Endothelial cell of umbilical vein (primary cell): ENCODE measurements at regions not wholly inside any gene's neighbourhood (a gene's known extent, or its start where the extent isn't known, plus 50 kb on each side); places are given as distances from the start of the nearest gene placed in this dataset.
"Not testable (repeated sequence)": the region's sequence is repeated elsewhere in the genome, so short reads cannot be mapped to it uniquely, and the experiment has no call there.

Experiments used
- BruUV-seq: library from RNA; stranded (reverse); fragments of 400-500 nt; replicated peaks from 2 replicates; lab custom pipeline; 2021; lab: Mats Ljungman, UMichigan
- CTCF ChIA-PET: fragments of 300-600, 350-600 bp; sonication (Branson Sonifier 250); formaldehyde crosslinking; loops from one replicate; lab custom pipeline; 2021; ENCODE audit warnings: antibody characterized with exemption, inconsistent platforms; lab: Charles Lee
- POLR2A ChIA-PET: fragments of 300-600, 350-600 bp; sonication (Branson Sonifier 250); formaldehyde crosslinking; loops from one replicate; lab custom pipeline; 2021; ENCODE audit warnings: antibody characterized with exemption, inconsistent platforms; lab: Charles Lee
- DNase-seq: peaks from one replicate; pipeline ENCODE4 v3.0.0-alpha.2; 2011; ENCODE audit warnings: low read depth, low spot score
- FAIRE-seq: peaks from 2 replicates; lab custom pipeline; 2011; peaks lifted over from hg19 to GRCh38; lab: Jason Lieb, UNC
- H2AFZ ChIP-seq: 2 replicates; pipeline ENCODE4 v1.6.0; 2012; ENCODE audit warnings: low read depth, low read length, control low read depth, inconsistent platforms
- H3K27ac ChIP-seq: 2 replicates; pipeline ENCODE4 v1.5.1; 2011; ENCODE audit warnings: low read depth, mild to moderate bottlenecking, control low read depth, low read length, moderate library complexity; ENCODE audit not compliant: insufficient read depth
- H3K27me3 ChIP-seq, 2 experiments: 2 replicates each; pipeline versions ENCODE4 v1.6.0 to v1.6.1; 2011; ENCODE audit warnings: low read length in 2 of 2, mixed read lengths in 1 of 2; ENCODE audit not compliant: control insufficient read depth in 2 of 2, insufficient read depth in 2 of 2
- H3K36me3 ChIP-seq, 2 experiments: 2 replicates in 1 of 2; 3 replicates in 1 of 2; pipeline ENCODE4 v1.5.1; 2011; ENCODE audit warnings: low read length in 2 of 2, mild to moderate bottlenecking in 1 of 2, moderate library complexity in 1 of 2; ENCODE audit not compliant: control insufficient read depth in 2 of 2, insufficient read depth in 2 of 2; ENCODE audit errors: extremely low read depth in 1 of 2
- H3K4me1 ChIP-seq: 3 replicates; pipeline ENCODE4 v1.5.1; 2011; ENCODE audit warnings: mild to moderate bottlenecking, low read length; ENCODE audit not compliant: control insufficient read depth, insufficient read depth; ENCODE audit errors: extremely low read depth
- H3K4me2 ChIP-seq: 2 replicates; pipeline ENCODE4 v1.6.1; 2011; ENCODE audit warnings: low read length, control low read depth, mixed read lengths; ENCODE audit not compliant: insufficient read depth
- H3K4me3 ChIP-seq, 3 experiments: fragments of 200-600 bp in 1 of 3; sonication (generic), shearing (Covaris generic) in 1 of 3; replicated peaks in 1 of 3; 2 replicates each; pipeline ENCODE4 v1.5.1; 2011 to 2016; ENCODE audit warnings: control low read depth in 3 of 3, low read length in 3 of 3, mild to moderate bottlenecking in 2 of 3, inconsistent platforms in 1 of 3, low read depth in 1 of 3, moderate library complexity in 1 of 3; ENCODE audit not compliant: insufficient read depth in 1 of 3
- H3K79me2 ChIP-seq: 2 replicates; pipeline ENCODE4 v1.6.0; 2012; ENCODE audit warnings: low read length, inconsistent platforms; ENCODE audit not compliant: control insufficient read depth, insufficient read depth
- H3K9ac ChIP-seq: replicated peaks from 2 replicates; pipeline ENCODE3; 2011; ENCODE audit warnings: low read length, control low read depth; ENCODE audit not compliant: insufficient read depth; ENCODE audit errors: extremely low read depth
- H3K9me1 ChIP-seq: replicated peaks from 3 replicates; pipeline ENCODE4 v1.6.0; 2011; ENCODE audit warnings: mild to moderate bottlenecking, low read length; ENCODE audit not compliant: control insufficient read depth, insufficient read depth; ENCODE audit errors: extremely low read depth
- H3K9me3 ChIP-seq: replicated peaks from 2 replicates; pipeline ENCODE4 v1.5.1; 2012; ENCODE audit warnings: low read length, inconsistent platforms; ENCODE audit not compliant: control insufficient read depth, insufficient read depth
- H4K20me1 ChIP-seq: replicated peaks from 2 replicates; pipeline ENCODE3; 2011; ENCODE audit warnings: mild to moderate bottlenecking, low read length; ENCODE audit not compliant: control insufficient read depth, insufficient read depth; ENCODE audit errors: extremely low read depth
- CTCF ChIP-seq, 2 donors: IDR thresholded peaks; 1 replicate in 1 of 2; 2 replicates in 1 of 2; pipeline ENCODE4 v1.5.1; 2011; ENCODE audit warnings: low read length in 2 of 2, mild to moderate bottlenecking in 2 of 2, moderate library complexity in 2 of 2, control low read depth in 1 of 2, inconsistent platforms in 1 of 2, low read depth in 1 of 2; ENCODE audit not compliant: insufficient read depth in 1 of 2; ENCODE audit errors: extremely low read depth in 1 of 2
- EZH2 ChIP-seq: IDR thresholded peaks from 2 replicates; pipeline ENCODE4 v1.6.1; 2012; ENCODE audit warnings: borderline replicate concordance, low read depth, mild to moderate bottlenecking, moderate library complexity, low read length, inconsistent platforms; ENCODE audit not compliant: severe bottlenecking
- FOS ChIP-seq: IDR thresholded peaks from 2 replicates; pipeline ENCODE4 v1.6.1; 2011; ENCODE audit warnings: mild to moderate bottlenecking, low read length, moderate library complexity, borderline replicate concordance; ENCODE audit not compliant: insufficient read depth
- GATA2 ChIP-seq: IDR thresholded peaks from 2 replicates; pipeline ENCODE4 v1.7.0; 2011; ENCODE audit warnings: low read depth, mild to moderate bottlenecking, moderate library complexity, mixed read lengths, low read length; ENCODE audit not compliant: insufficient read length, insufficient read depth
- JUN ChIP-seq: IDR thresholded peaks from 2 replicates; pipeline ENCODE4 v1.6.1; 2011; ENCODE audit warnings: borderline replicate concordance, low read depth; ENCODE audit not compliant: insufficient read length, insufficient read depth
- MAX ChIP-seq: IDR thresholded peaks from 2 replicates; pipeline ENCODE4 v1.6.1; 2011; ENCODE audit not compliant: insufficient read depth, insufficient read length
- MYC ChIP-seq: IDR thresholded peaks from one replicate; pipeline ENCODE4 v1.6.1; 2011; ENCODE audit warnings: mild to moderate bottlenecking, low read depth, low read length
- POLR2A ChIP-seq: IDR thresholded peaks from 2 replicates; pipeline ENCODE4 v1.6.1; 2012; ENCODE audit warnings: low read depth, mild to moderate bottlenecking, control low read depth, low read length
- POLR2AphosphoS5 ChIP-seq: IDR thresholded peaks from 2 replicates; pipeline ENCODE4 v1.6.1; 2012; ENCODE audit warnings: low read depth, mild to moderate bottlenecking, control low read depth, low read length, moderate library complexity; ENCODE audit not compliant: insufficient read depth
- dilution Hi-C: fragments of 300-500 bp; cut with MboI; formaldehyde crosslinking; loops from one replicate; pipeline ENCODE4 v1.15.0; 2019; ENCODE audit warnings: low sequenced_read_pairs; ENCODE audit not compliant: extremely low pct_ligation_motif_present
- intact Hi-C: fragments of 100-400 bp; cut with micrococcal nuclease; formaldehyde crosslinking; loops from one replicate; pipeline ENCODE4 v1.10.0; 2022

GRCh38 chr4:121583396-121583795, 113.4 kb downstream of the ANXA5 start:
- Histone ChIP-seq H3K9me1 (no peaks in the 10 kb centered on the region), H3K4me2 (no peak overlapping the region), H3K27me3 (peaks cover 6 to 7% of the 10 kb centered on the region in 2 experiments), H3K9ac (no peak overlapping the region), H4K20me1 (no peaks in the 10 kb centered on the region), H3K4me3 (no peak overlapping the region), H2AFZ (no peak overlapping the region), H3K9me3 (no peaks in the 10 kb centered on the region), H3K4me1 (no peaks in the 10 kb centered on the region), H3K27ac (no peak overlapping the region), H3K79me2 (no peaks in the 10 kb centered on the region), H3K36me3 (no peaks in the 10 kb centered on the region)
- DNase-seq (no peak), FAIRE-seq (no peak)
- ChIA-PET CTCF (no interaction called here), POLR2A (no interaction called here)
- intact Hi-C loops (no loop called here), dilution Hi-C loops (no loop called here)
- BruUV-seq = no TSS peak
- TF ChIP-seq MAX = no peak

- Histone ChIP-seq H3K9me1 (no peaks in the 10 kb centered on the region), H3K36me3 (no peaks in the 10 kb centered on the region), H3K27ac (no peak overlapping the region), H3K9ac (no peak overlapping the region), H3K27me3 (peaks cover 5 to 6% of the 10 kb centered on the region in 2 experiments), H2AFZ (no peak overlapping the region), H4K20me1 (no peaks in the 10 kb centered on the region), H3K79me2 (no peaks in the 10 kb centered on the region), H3K9me3 (no peaks in the 10 kb centered on the region), H3K4me2 (no peak overlapping the region), H3K4me3 (no peak overlapping the region), H3K4me1 (no peaks in the 10 kb centered on the region)
- BruUV-seq = no TSS peak
- dilution Hi-C loops = no loop called here
- TF ChIP-seq GATA2 = no peak
- TF ChIP-seq MYC = no peak
- TF ChIP-seq POLR2AphosphoS5 = no peak
- no peak for TF ChIP-seq MAX
- no peak for TF ChIP-seq EZH2
- no peak for TF ChIP-seq JUN
- no peak for TF ChIP-seq CTCF (IDR thresholded peaks at IDR 0.05; ENCODE audit: extremely low read depth in 1 of 2, insufficient read depth in 1 of 2, low read depth in 1 of 2, low read length in 2 of 2)
- no peak for TF ChIP-seq FOS
- TF ChIP-seq POLR2A = no peak
- ChIA-PET CTCF (no interaction called here), POLR2A (no interaction called here)
- DNase-seq (no peak), FAIRE-seq (no peak)
- intact Hi-C loops = no loop called here
These were observed 114.5 kb downstream of the ANXA5 start for GRCh38 chr4:121582296-121582695.

- H3K9me1 ChIP-seq, H3K27ac ChIP-seq, intact Hi-C loops, BruUV-seq, H3K9me3 ChIP-seq, dilution Hi-C loops, H4K20me1 ChIP-seq, DNase-seq, H3K27me3 ChIP-seq, H3K4me3 ChIP-seq, H2AFZ ChIP-seq, H3K4me1 ChIP-seq, H3K79me2 ChIP-seq, H3K4me2 ChIP-seq, POLR2A ChIA-PET, H3K36me3 ChIP-seq, H3K9ac ChIP-seq, FAIRE-seq, CTCF ChIA-PET: not testable (repeated sequence)
These were observed 121.4 kb downstream of the ANXA5 start for GRCh38 chr4:121575392-121575791.
